PFSK-1 (cell line): ENCODE measurements at regions not wholly inside any gene's neighbourhood (a gene's known extent, or its start where the extent isn't known, plus 50 kb on each side); places are given as distances from the start of the nearest gene placed in this dataset.

ENCODE experiments used
- FOXP2 ChIP-seq: optimal IDR thresholded peaks from 2 replicates; pipeline ENCODE3; 2011; ENCODE audit warnings: borderline replicate concordance, control low read depth, inconsistent platforms; ENCODE audit not compliant: insufficient read depth; ENCODE audit errors: extremely low read length, extremely low read depth
- SIN3A ChIP-seq: IDR thresholded peaks from 2 replicates; pipeline ENCODE4 v1.6.1; 2012; ENCODE audit warnings: mild to moderate bottlenecking, low read length, moderate library complexity, borderline replicate concordance; ENCODE audit not compliant: insufficient read depth
- TF ChIP-seq, protein P1 (sequence below), 2 experiments: IDR thresholded peaks; 2 replicates each; pipeline versions ENCODE4 v1.6.1 to v1.8.0; 2011 to 2012; ENCODE audit warnings: low read depth in 2 of 2, low read length in 2 of 2, control low read depth in 1 of 2, inconsistent platforms in 1 of 2, mild to moderate bottlenecking in 1 of 2, moderate library complexity in 1 of 2; ENCODE audit not compliant: insufficient read depth in 1 of 2

GRCh38 chr11:134554106-134554505, 142.1 kb upstream of the B3GAT1 start:
- TF ChIP-seq FOXP2 = no peak
- TF ChIP-seq, protein P1, sequence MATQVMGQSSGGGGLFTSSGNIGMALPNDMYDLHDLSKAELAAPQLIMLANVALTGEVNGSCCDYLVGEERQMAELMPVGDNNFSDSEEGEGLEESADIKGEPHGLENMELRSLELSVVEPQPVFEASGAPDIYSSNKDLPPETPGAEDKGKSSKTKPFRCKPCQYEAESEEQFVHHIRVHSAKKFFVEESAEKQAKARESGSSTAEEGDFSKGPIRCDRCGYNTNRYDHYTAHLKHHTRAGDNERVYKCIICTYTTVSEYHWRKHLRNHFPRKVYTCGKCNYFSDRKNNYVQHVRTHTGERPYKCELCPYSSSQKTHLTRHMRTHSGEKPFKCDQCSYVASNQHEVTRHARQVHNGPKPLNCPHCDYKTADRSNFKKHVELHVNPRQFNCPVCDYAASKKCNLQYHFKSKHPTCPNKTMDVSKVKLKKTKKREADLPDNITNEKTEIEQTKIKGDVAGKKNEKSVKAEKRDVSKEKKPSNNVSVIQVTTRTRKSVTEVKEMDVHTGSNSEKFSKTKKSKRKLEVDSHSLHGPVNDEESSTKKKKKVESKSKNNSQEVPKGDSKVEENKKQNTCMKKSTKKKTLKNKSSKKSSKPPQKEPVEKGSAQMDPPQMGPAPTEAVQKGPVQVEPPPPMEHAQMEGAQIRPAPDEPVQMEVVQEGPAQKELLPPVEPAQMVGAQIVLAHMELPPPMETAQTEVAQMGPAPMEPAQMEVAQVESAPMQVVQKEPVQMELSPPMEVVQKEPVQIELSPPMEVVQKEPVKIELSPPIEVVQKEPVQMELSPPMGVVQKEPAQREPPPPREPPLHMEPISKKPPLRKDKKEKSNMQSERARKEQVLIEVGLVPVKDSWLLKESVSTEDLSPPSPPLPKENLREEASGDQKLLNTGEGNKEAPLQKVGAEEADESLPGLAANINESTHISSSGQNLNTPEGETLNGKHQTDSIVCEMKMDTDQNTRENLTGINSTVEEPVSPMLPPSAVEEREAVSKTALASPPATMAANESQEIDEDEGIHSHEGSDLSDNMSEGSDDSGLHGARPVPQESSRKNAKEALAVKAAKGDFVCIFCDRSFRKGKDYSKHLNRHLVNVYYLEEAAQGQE (IDR thresholded peaks at IDR 0.05; ENCODE audit: insufficient read depth in 1 of 2, low read depth in 2 of 2, low read length in 2 of 2) = no peak
- TF ChIP-seq SIN3A = no peak
